Erythroblast (primary cell): ENCODE measurements at regions not wholly inside any gene's neighbourhood (a gene's known extent, or its start where the extent isn't known, plus 50 kb on each side); places are given as distances from the start of the nearest gene placed in this dataset.

Source experiments
- GATA1 ChIP-seq: IDR thresholded peaks from 2 replicates; pipeline ENCODE4 v1.6.1; 2011; ENCODE audit warnings: low read depth, mild to moderate bottlenecking, control low read depth, low read length, moderate library complexity
- POLR2A ChIP-seq: IDR thresholded peaks from 2 replicates; pipeline ENCODE4 v1.6.1; 2011; ENCODE audit warnings: mild to moderate bottlenecking, low read length

DNA sequence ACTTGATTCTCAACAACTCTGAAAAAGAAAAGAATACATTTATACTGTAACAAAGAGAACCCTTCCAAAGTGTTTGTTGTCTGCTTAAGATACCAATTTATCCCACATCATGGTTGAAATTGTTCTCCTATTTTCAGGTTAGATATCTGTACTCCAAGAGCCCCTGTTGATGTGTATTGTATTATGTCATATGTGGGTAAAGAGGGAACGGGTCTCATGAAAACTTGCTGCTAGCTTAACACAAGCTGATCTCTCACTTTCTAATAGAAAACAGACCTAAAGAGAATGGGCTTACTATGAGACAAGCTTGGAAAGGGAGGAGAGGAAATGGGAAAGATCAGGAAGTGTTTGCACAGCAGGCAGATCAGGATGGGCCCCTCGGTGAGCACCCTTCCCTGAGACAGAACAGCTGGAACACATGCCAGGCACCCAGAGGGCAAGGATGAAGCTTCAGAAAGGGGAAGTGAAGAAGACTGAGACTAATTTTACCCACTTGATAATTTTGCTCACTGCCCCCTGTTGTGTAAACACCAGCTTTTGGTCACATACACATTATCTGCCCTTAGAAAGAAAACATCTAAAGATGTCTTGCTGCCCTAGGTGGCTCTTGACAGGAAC, 747.9 kb upstream of the CCDC54 start:
- TF ChIP-seq POLR2A (no peak), GATA1 (no peak)
